Spleen (tissue), 7 donors: ENCODE measurements at regions not wholly inside any gene's neighbourhood (a gene's known extent, or its start where the extent isn't known, plus 50 kb on each side); places are given as distances from the start of the nearest gene placed in this dataset.

Experiments used
- POLR2A ChIP-seq, 3 donors: fragments of 450-650 bp; IDR thresholded peaks; one replicate each; pipeline ENCODE4 v1.5.1; 2017; ENCODE audit warnings: antibody characterized with exemption in 3 of 3, mild to moderate bottlenecking in 1 of 3
- TF ChIP-seq, protein P1 (sequence below), 11 experiments: fragments of 200-600 bp in 7 of 11; fragments of 450-650 bp in 4 of 11; sonication (generic) in 4 of 11; IDR thresholded peaks in 8 of 11; conservative IDR thresholded peaks in 3 of 11; 1 replicate in 7 of 11; 2 replicates in 4 of 11; pipeline versions ENCODE4 v1.4.0 to v1.8.0; 2016 to 2021; ENCODE audit warnings: antibody characterized with exemption in 11 of 11, inconsistent platforms in 4 of 11, mild to moderate bottlenecking in 1 of 11
- donor health status: DM: no; HTN: no; CAD: no; lungs with moderate emphysema.
- donor health status: DM: no; HTN: no; CAD: no.
- donor health status: DM: no; HTN: no; CAD: no.

DNA sequence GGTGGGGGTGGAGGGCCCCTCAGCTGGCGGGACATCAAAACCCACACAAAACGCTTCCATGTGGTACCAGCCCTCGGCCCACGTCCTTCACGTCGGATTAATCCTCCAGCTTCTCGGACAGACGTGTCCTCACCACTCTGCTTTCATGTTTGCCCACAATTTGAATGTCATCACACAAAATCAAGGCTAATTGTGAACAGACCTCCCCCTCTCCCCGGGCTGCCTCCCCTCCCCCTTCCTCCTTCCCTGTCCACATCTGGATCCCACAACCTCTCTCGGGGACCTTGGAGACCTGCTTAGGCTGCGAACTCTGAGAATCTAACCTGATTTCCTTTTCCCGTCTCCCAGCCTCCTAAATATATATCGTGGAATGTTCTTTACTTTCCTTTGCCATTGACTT is 262.9 kb downstream of the MN1 start:
- TF ChIP-seq, protein P1, sequence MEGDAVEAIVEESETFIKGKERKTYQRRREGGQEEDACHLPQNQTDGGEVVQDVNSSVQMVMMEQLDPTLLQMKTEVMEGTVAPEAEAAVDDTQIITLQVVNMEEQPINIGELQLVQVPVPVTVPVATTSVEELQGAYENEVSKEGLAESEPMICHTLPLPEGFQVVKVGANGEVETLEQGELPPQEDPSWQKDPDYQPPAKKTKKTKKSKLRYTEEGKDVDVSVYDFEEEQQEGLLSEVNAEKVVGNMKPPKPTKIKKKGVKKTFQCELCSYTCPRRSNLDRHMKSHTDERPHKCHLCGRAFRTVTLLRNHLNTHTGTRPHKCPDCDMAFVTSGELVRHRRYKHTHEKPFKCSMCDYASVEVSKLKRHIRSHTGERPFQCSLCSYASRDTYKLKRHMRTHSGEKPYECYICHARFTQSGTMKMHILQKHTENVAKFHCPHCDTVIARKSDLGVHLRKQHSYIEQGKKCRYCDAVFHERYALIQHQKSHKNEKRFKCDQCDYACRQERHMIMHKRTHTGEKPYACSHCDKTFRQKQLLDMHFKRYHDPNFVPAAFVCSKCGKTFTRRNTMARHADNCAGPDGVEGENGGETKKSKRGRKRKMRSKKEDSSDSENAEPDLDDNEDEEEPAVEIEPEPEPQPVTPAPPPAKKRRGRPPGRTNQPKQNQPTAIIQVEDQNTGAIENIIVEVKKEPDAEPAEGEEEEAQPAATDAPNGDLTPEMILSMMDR (IDR thresholded peaks at IDR 0.05 in 8 of 11, conservative IDR thresholded peaks at IDR 0.05 in 3 of 11), result no peak
- no peak for TF ChIP-seq POLR2A (IDR thresholded peaks at IDR 0.05)
